ENCODE measurements at regions not wholly inside any gene's neighbourhood (a gene's known extent, or its start where the extent isn't known, plus 50 kb on each side); places are given as distances from the start of the nearest gene placed in this dataset.
"Not testable (repeated sequence)": the region's sequence is repeated elsewhere in the genome, so short reads cannot be mapped to it uniquely, and the experiment has no call there.

DNA sequence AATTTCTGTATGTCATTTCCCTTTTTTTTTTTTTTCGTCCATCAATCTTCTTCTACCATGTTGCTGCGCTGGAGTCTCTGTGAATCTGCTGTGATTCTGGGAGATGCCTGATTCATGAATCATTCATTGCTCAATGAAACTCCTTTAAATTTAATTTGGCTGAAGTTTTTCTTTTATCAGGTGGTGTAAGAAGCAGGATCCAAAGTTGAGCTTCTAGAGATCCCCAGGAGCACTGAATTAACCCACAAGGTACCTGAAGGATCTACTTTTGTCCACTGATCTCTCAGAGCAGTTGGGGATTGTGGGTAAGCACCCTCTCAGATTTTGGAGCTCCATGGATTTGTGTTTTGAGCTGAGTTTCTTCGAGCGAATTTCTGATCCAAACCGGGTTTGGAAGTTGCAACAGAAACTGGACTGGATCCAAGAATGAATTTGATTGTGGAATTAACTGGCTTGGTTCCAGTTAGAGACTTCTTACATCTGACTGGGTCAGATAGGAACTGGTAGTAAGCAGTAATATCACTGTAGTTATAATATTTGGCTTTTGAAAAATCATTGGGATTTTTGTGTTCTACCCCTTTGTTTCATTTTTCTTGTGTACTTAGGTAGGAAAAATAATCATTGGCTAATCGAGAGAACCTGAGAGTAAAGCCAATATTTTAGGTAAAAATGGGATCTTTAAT is 447.8 kb upstream of the TOM1L1 start:
- no peak overlapping the region for H3K4me3 Mint-ChIP-seq (ENCODE audit: unreplicated experiment)
- no peaks in the 10 kb centered on the region for H3K27me3 Mint-ChIP-seq (ENCODE audit: insufficient read depth, unreplicated experiment)
- peaks cover 42% of the 10 kb centered on the region for H3K9me3 Mint-ChIP-seq (ENCODE audit: unreplicated experiment)
- H3K27ac Mint-ChIP-seq (ENCODE audit: unreplicated experiment): no peak overlapping the region
- ChIA-PET POLR2A (no interaction called here), CTCF (no interaction called here)
- no peaks in the 10 kb centered on the region for H3K36me3 Mint-ChIP-seq (ENCODE audit: insufficient read depth, unreplicated experiment)
- no peaks in the 10 kb centered on the region for H3K4me1 ChIP-seq
- no peak overlapping the region for H3K4me3 ChIP-seq (ENCODE audit: low read depth, low read length)
- DNase-seq: no peak
- H3K4me1 Mint-ChIP-seq (ENCODE audit: low read depth, unreplicated experiment): no peaks in the 10 kb centered on the region
- BruUV-seq (replicated peaks): no TSS peak
- TF ChIP-seq, protein P1, sequence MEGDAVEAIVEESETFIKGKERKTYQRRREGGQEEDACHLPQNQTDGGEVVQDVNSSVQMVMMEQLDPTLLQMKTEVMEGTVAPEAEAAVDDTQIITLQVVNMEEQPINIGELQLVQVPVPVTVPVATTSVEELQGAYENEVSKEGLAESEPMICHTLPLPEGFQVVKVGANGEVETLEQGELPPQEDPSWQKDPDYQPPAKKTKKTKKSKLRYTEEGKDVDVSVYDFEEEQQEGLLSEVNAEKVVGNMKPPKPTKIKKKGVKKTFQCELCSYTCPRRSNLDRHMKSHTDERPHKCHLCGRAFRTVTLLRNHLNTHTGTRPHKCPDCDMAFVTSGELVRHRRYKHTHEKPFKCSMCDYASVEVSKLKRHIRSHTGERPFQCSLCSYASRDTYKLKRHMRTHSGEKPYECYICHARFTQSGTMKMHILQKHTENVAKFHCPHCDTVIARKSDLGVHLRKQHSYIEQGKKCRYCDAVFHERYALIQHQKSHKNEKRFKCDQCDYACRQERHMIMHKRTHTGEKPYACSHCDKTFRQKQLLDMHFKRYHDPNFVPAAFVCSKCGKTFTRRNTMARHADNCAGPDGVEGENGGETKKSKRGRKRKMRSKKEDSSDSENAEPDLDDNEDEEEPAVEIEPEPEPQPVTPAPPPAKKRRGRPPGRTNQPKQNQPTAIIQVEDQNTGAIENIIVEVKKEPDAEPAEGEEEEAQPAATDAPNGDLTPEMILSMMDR (IDR thresholded peaks at IDR 0.05; ENCODE audit: insufficient read depth in 1 of 2, low read depth in 1 of 2, low read length in 1 of 2, severe bottlenecking in 1 of 2, unreplicated experiment in 1 of 2): no peak
- no peaks in the 10 kb centered on the region for H3K36me3 ChIP-seq (ENCODE audit: control insufficient read depth, insufficient read depth, low read length)
- intact Hi-C loops (cut with micrococcal nuclease; ENCODE audit: unreplicated experiment): no loop called here
- H3K27me3 ChIP-seq (replicated peaks; ENCODE audit: control insufficient read depth, insufficient read depth, low read length): no peaks in the 10 kb centered on the region
- H3K9me3 ChIP-seq: peaks cover 28% of the 10 kb centered on the region

DNA sequence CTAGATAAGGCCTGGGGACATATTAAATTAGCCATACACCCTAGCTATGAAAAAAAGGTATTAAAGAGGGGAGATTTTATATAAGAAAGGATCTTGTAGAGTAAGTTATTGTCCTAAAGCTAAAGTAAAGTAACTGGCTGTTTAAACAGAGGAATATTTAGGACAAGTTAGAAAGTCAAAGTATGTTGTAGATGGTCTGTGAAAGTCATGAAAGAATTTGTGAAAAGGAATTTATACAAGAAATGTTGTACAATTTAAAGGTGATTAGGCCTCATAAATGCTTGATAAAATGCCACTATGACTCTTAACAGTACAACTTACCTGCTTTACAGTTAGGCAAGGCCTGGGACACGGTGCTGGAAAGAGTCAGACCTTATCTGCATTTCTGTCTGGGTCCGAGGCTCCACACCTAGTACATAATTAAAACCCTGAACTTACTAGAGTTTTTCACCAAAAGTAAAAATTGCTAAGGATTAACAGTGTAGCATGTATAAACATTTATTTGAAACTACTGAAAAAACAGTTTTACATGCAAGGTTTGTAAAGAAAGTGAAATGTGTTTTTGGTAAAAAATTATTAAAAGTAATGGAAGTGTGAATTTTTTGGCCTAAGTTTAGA is 445.3 kb upstream of the TOM1L1 start:
- DNase-seq: no peak
- no peak overlapping the region for H3K4me3 ChIP-seq (ENCODE audit: low read depth, low read length)
- H3K9me3 Mint-ChIP-seq (ENCODE audit: unreplicated experiment): peaks cover 50% of the 10 kb centered on the region

DNA sequence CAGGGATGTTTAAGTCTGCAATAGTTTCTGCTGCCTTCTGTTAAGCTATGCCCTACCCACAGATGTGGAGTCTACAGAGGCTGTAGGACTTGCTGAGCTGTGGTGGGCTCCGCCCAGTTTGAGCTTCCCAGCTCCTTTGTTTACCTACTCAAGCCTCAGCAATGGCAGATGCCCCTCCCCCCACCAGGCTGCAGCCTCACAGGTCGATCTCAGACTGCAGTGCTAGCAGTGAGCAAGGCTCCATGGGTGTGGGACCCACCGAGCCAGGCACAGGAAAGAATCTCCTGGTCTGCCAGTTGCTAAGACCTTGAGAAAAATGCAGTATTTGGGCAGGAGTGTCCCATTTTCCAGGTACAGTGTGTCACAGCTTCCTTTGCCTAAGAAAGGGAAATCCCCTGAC is 435.2 kb upstream of the TOM1L1 start:
- POLR2A ChIA-PET: not testable (repeated sequence)

More for the DNA sequence above, 445.3 kb upstream of the TOM1L1 start:
- Histone ChIP-seq H3K9me3 (peaks cover 29% of the 10 kb centered on the region), H3K36me3 (ENCODE audit: control insufficient read depth, insufficient read depth, low read length) (no peaks in the 10 kb centered on the region), H3K27me3 (replicated peaks; ENCODE audit: control insufficient read depth, insufficient read depth, low read length) (no peaks in the 10 kb centered on the region), H3K4me1 (no peaks in the 10 kb centered on the region)
- Mint-ChIP-seq H3K36me3 (ENCODE audit: insufficient read depth, unreplicated experiment) (no peaks in the 10 kb centered on the region), H3K4me3 (ENCODE audit: unreplicated experiment) (no peak overlapping the region), H3K27me3 (ENCODE audit: insufficient read depth, unreplicated experiment) (no peaks in the 10 kb centered on the region), H3K4me1 (ENCODE audit: low read depth, unreplicated experiment) (no peaks in the 10 kb centered on the region), H3K27ac (ENCODE audit: unreplicated experiment) (no peak overlapping the region)
- ChIA-PET CTCF (no interaction called here), POLR2A (no interaction called here)
- intact Hi-C loops (cut with micrococcal nuclease; ENCODE audit: unreplicated experiment): no loop called here
- TF ChIP-seq, protein P1 (IDR thresholded peaks at IDR 0.05; ENCODE audit: insufficient read depth in 1 of 2, low read depth in 1 of 2, low read length in 1 of 2, severe bottlenecking in 1 of 2, unreplicated experiment in 1 of 2): no peak
- BruUV-seq (replicated peaks): no TSS peak

More for the DNA sequence above, 435.2 kb upstream of the TOM1L1 start:
- H3K27me3 ChIP-seq (replicated peaks; ENCODE audit: control insufficient read depth, insufficient read depth, low read length); H3K9me3 ChIP-seq; DNase-seq; CTCF ChIA-PET; BruUV-seq (replicated peaks); H3K4me3 Mint-ChIP-seq (ENCODE audit: unreplicated experiment); H3K36me3 ChIP-seq (ENCODE audit: control insufficient read depth, insufficient read depth, low read length); H3K27ac Mint-ChIP-seq (ENCODE audit: unreplicated experiment); H3K4me3 ChIP-seq (ENCODE audit: low read depth, low read length); H3K4me1 Mint-ChIP-seq (ENCODE audit: low read depth, unreplicated experiment); H3K27me3 Mint-ChIP-seq (ENCODE audit: insufficient read depth, unreplicated experiment); H3K36me3 Mint-ChIP-seq (ENCODE audit: insufficient read depth, unreplicated experiment); H3K9me3 Mint-ChIP-seq (ENCODE audit: unreplicated experiment); intact Hi-C loops (cut with micrococcal nuclease; ENCODE audit: unreplicated experiment); H3K4me1 ChIP-seq: not testable (repeated sequence)
